Common myeloid progenitor, CD34-positive (primary cell): ENCODE measurements at regions not wholly inside any gene's neighbourhood (a gene's known extent, or its start where the extent isn't known, plus 50 kb on each side); places are given as distances from the start of the nearest gene placed in this dataset.
A peak's percentile ranks its signal among the peaks of the same experiment; 100 is the strongest.

Experiments
- CTCF ChIA-PET: fragments of 350-600 bp; sonication (Branson Sonifier 250); formaldehyde crosslinking; loops from one replicate; lab custom pipeline; 2021; ENCODE audit warnings: antibody characterized with exemption; lab: Charles Lee
- POLR2A ChIA-PET: fragments of 350-600 bp; sonication (Branson Sonifier 250); formaldehyde crosslinking; loops from one replicate; lab custom pipeline; 2021; ENCODE audit warnings: antibody characterized with exemption; lab: Charles Lee
- DNase-seq, 3 donors: peaks; one replicate each; pipeline versions ENCODE4 v3.0.0 to v3.0.0-alpha.2; 2013
- H3K27ac ChIP-seq, 2 experiments: 1 replicate in 1 of 2; 2 replicates in 1 of 2; pipeline ENCODE4 v1.7.0; 2013; ENCODE audit warnings: inconsistent platforms in 2 of 2, low read length in 2 of 2, mild to moderate bottlenecking in 2 of 2, low read depth in 1 of 2, moderate library complexity in 1 of 2; ENCODE audit not compliant: severe bottlenecking in 2 of 2, insufficient read depth in 1 of 2, poor library complexity in 1 of 2
- H3K27me3 ChIP-seq, 5 experiments: replicated peaks in 2 of 5; 1 replicate in 3 of 5; 2 replicates in 2 of 5; pipeline versions ENCODE4 v1.6.1 to v1.7.0; 2013; ENCODE audit warnings: low read length in 4 of 5, mild to moderate bottlenecking in 2 of 5, moderate library complexity in 2 of 5, inconsistent platforms in 1 of 5; ENCODE audit not compliant: insufficient read depth in 5 of 5, control insufficient read depth in 4 of 5
- H3K36me3 ChIP-seq, 4 experiments: 1 replicate in 2 of 4; 2 replicates in 2 of 4; pipeline versions ENCODE4 v1.6.1 to v1.7.0; 2013; ENCODE audit warnings: low read length in 3 of 4, control low read depth in 1 of 4, mild to moderate bottlenecking in 1 of 4; ENCODE audit not compliant: control insufficient read depth in 4 of 4, insufficient read depth in 4 of 4
- H3K4me1 ChIP-seq, 4 experiments: 1 replicate in 3 of 4; 2 replicates in 1 of 4; pipeline versions ENCODE4 v1.6.1 to v1.7.1; 2013; ENCODE audit warnings: low read length in 3 of 4, mild to moderate bottlenecking in 3 of 4, control low read depth in 1 of 4, inconsistent platforms in 1 of 4, moderate library complexity in 1 of 4; ENCODE audit not compliant: control insufficient read depth in 4 of 4, insufficient read depth in 4 of 4; ENCODE audit errors: control extremely low read depth in 1 of 4
- H3K4me3 ChIP-seq, 7 experiments: 1 replicate in 4 of 7; 2 replicates in 3 of 7; pipeline versions ENCODE4 v1.5.1 to v1.7.0; 2013; ENCODE audit warnings: mild to moderate bottlenecking in 7 of 7, low read length in 6 of 7, moderate library complexity in 6 of 7, inconsistent platforms in 2 of 7, low read depth in 2 of 7, control low read depth in 1 of 7; ENCODE audit not compliant: insufficient read depth in 4 of 7, control insufficient read depth in 1 of 7; ENCODE audit errors: extremely low read depth in 1 of 7
- H3K9me3 ChIP-seq, 5 experiments: 1 replicate in 4 of 5; 2 replicates in 1 of 5; pipeline versions ENCODE4 v1.6.1 to v1.7.1; 2013; ENCODE audit warnings: low read length in 4 of 5, mild to moderate bottlenecking in 2 of 5, inconsistent platforms in 1 of 5, low read depth in 1 of 5, moderate library complexity in 1 of 5; ENCODE audit not compliant: control insufficient read depth in 4 of 5, insufficient read depth in 2 of 5; ENCODE audit errors: control extremely low read depth in 1 of 5
- WGBS: methylation state at CpG from one replicate; pipeline ENCODE4 v1.1.5; 2013; ENCODE audit not compliant: insufficient coverage; 5-methylcytosine and 5-hydroxymethylcytosine counted together

DNA sequence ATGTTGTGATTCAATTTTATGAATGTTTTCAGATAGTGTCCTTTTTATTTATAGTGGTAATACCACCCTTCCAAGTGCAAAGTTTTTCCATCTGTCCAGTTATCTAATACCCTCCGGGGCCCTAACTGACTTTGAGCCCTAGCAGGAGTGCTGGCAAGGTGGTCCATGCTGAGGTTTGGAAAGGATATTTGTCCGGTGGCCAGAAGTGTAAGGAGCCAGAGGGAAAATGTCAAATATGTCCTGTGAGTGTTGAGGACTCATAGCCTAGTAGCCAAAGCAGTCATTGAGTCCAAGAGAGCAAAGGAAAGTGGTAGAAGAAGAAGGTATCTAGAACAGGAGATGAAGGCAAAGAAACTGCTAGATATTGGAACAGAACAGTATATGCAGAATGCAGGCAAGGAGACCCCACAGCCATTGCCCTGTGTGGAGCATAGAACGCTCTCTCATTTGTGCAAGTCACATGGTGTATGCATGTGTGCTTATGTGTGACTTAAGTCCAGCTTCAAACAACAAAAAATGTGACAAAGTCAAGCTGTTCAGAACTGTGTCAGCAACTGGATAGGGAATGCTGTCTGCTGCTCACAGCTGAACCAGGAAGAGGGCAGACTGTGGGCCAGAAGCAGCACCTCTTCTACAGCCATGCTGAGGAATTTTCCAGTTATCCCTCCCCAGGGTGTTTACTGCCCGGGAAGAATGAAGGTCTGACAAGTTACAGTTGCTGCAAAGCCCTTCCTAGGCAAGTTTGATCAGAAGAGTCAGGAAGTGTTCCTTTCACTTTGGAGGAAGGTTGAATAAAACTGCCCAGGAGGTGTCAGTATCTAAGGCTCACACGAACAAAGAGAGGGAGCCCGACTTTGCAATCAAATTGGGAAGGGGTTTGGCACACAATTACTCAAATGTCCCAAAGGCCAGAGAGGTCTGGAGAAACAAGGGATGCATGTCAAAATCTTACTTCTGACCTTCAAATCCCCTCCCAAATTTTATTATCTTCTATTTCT, 463.3 kb upstream of the DMAC1 start:
- CTCF ChIA-PET: no interaction called here
- Histone ChIP-seq H3K36me3 (no peaks in the 10 kb centered on the region), H3K4me3 (no peak overlapping the region), H3K27me3 (no peaks in the 10 kb centered on the region), H3K4me1 (peaks cover 0 to 8% (median 5%) of the 10 kb centered on the region in 4 experiments), H3K9me3 (no peaks in the 10 kb centered on the region), H3K27ac (no peak overlapping the region)
- 79% methylated on average over 6 of the region's 6 CpGs for WGBS
- POLR2A ChIA-PET: no interaction called here
- no peak for DNase-seq

DNA sequence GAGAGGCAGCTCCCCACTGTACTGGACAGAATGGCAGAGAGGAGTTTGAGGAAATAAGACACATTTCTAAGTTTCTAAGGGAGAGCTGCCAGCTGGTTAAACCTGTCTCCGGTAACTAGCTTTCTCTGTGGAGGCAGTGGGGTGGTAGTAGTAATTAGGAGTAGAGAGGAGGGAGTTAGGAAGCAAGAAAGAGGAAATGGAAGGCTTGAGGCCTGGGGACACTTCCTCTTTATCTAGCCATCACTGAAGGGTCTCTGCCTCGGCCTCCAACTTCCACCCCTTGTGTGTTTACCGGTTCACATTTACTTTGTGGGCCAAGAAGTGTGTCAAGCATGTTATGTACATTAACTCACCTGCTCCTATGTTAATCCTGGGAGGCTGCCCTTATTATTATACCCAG, 462.2 kb upstream of the DMAC1 start:
- Histone ChIP-seq H3K27ac (no peak overlapping the region), H3K9me3 (no peaks in the 10 kb centered on the region), H3K4me1 (peaks cover 0 to 8% (median 5%) of the 10 kb centered on the region in 4 experiments), H3K4me3 (no peak overlapping the region), H3K27me3 (no peaks in the 10 kb centered on the region), H3K36me3 (no peaks in the 10 kb centered on the region)
- WGBS: 65% methylated on average over 2 of the region's 3 CpGs
- ChIA-PET CTCF (no interaction called here), POLR2A (no interaction called here)
- peak in 2 of 3 donors; percentile 10 to 22 for DNase-seq

DNA sequence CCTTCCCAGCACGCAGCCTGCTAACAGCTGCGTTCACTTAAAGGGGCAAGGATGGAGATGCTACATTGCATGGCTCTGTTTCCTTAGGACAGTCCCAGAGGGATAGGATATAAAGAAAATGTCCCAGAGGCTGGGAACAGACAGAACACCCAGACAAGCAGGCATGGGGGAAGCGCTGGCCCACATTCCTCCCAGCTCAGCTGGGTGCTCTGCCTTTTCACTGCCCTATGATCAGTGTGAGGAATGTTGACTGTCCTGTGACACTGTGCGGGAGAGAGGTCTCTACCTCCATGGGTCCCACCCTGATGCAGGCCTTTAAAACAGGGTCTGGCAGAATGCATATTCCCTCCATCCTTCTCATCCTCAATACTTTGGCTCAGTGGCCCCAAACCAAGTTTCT, 459.4 kb upstream of the DMAC1 start:
- no peak overlapping the region for H3K27ac ChIP-seq
- CTCF ChIA-PET: no interaction called here
- peaks cover 0 to 8% (median 5%) of the 10 kb centered on the region in 4 experiments for H3K4me1 ChIP-seq
- DNase-seq: no peak
- 100% methylated on average over 4 of the region's 4 CpGs for WGBS
- H3K27me3 ChIP-seq: peaks cover 0 to 2% (median 0%) of the 10 kb centered on the region in 5 experiments
- H3K9me3 ChIP-seq: no peaks in the 10 kb centered on the region
- POLR2A ChIA-PET: no interaction called here
- H3K36me3 ChIP-seq: no peaks in the 10 kb centered on the region
- no peak overlapping the region for H3K4me3 ChIP-seq

DNA sequence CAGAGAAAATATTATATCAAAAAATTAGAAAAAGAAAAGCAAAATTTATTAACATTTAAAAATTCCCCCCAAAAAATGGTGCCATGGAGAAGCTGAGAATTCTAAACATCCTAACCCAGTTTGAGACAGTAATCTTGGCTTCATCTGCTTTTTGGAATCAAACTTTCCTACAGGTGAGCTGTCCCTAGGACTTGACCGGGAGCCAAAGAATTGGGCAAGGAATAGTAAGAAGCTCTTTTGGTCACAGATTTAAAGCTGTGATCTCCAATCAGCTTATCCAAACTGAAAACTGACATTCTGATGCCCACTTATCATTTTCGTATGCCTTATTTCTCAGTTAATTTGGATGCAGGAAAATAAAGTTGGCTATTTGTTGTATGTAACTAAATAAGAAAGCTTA, 457.3 kb upstream of the DMAC1 start:
- H3K27me3 ChIP-seq: peaks cover 0 to 2% (median 0%) of the 10 kb centered on the region in 5 experiments
- CTCF ChIA-PET: no interaction called here

DNA sequence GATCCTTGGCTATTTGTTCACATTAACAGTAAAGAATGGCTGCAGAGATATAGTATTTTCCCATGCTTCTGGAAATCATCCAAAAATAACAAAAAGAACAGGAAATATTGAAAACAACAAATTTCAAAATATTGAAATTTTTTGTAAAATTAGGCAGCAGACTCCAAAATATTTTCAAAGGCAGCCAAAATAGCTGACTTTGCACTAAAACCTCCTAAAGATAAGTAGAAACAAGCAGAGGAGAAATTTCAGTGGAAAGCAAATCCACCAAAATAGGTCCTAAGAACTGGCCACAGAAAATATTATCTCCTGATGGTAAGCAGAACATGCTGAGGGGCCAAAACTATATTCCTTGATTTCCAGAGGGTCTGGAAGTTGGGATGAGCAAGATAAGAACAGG, 456.3 kb upstream of the DMAC1 start:
- no peaks in the 10 kb centered on the region for H3K4me1 ChIP-seq
- H3K9me3 ChIP-seq: no peaks in the 10 kb centered on the region
- H3K27ac ChIP-seq: no peak overlapping the region
- H3K27me3 ChIP-seq: peaks cover 0 to 2% (median 0%) of the 10 kb centered on the region in 5 experiments
- H3K36me3 ChIP-seq: no peaks in the 10 kb centered on the region
- DNase-seq: no peak
- ChIA-PET POLR2A (no interaction called here), CTCF (no interaction called here)
- H3K4me3 ChIP-seq: no peak overlapping the region

More for the DNA sequence above, 457.3 kb upstream of the DMAC1 start:
- H3K9me3 ChIP-seq: no peaks in the 10 kb centered on the region
- 100% methylated on average over 2 of the region's 2 CpGs for WGBS
- POLR2A ChIA-PET: no interaction called here
- no peak overlapping the region for H3K4me3 ChIP-seq
- no peaks in the 10 kb centered on the region for H3K36me3 ChIP-seq
- peaks cover 0 to 7% (median 5%) of the 10 kb centered on the region in 4 experiments for H3K4me1 ChIP-seq
- no peak overlapping the region for H3K27ac ChIP-seq
- no peak for DNase-seq

DNA sequence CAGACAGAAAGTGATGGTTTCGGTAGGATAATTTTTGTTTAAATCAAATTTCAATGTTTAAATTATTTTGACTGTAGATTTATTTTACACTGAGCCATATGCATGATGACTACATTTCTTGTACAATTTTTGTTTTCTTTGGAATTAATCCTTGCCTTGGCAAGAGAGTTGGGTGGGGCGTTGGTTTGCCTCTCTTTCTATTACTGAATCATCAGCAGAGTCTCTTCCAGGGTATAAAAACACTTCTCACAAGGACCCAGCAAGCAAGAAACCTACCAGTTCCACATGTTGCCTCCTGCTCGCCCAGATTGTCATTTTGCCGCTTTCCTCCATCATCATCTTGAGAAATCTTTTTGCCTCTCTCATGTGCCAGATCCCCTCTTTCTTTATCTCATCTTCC, 455.0 kb upstream of the DMAC1 start:
- CTCF ChIA-PET: no interaction called here
- Histone ChIP-seq H3K9me3 (no peaks in the 10 kb centered on the region), H3K27me3 (peaks cover 0 to 2% (median 0%) of the 10 kb centered on the region in 5 experiments), H3K4me3 (no peak overlapping the region), H3K4me1 (no peaks in the 10 kb centered on the region), H3K36me3 (no peaks in the 10 kb centered on the region), H3K27ac (no peak overlapping the region)
- WGBS: 100% methylated on average over 3 of the region's 4 CpGs
- POLR2A ChIA-PET: no interaction called here
- no peak for DNase-seq

DNA sequence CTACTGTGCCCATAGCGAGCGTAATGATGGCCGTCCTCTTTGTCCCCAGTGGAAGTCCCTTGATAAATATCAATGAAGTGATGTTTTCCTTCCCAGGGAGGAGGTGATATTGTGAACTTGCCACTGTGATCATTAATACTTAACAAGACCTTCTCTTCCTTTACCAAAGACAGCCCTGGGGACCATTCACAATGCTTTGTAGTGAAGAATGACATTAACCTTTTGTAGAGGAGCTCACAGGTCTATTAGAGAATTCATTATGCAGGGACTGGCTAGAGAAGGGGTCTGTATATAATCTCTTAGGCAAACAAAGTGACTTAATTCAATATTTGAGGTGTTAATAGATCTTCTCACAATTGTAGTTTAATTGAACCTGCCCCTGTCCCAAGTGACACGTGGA, 452.9 kb upstream of the DMAC1 start:
- H3K4me3 ChIP-seq: no peak overlapping the region
- WGBS: 86% methylated on average over 1 of the region's 4 CpGs
- DNase-seq: no peak
- peaks cover 0 to 2% (median 0%) of the 10 kb centered on the region in 5 experiments for H3K27me3 ChIP-seq
- ChIA-PET POLR2A (no interaction called here), CTCF (no interaction called here)
- no peaks in the 10 kb centered on the region for H3K9me3 ChIP-seq
- H3K36me3 ChIP-seq: no peaks in the 10 kb centered on the region
- H3K4me1 ChIP-seq: no peaks in the 10 kb centered on the region
- no peak overlapping the region for H3K27ac ChIP-seq
